ENCODE measurements at regions not wholly inside any gene's neighbourhood (a gene's known extent, or its start where the extent isn't known, plus 50 kb on each side); places are given as distances from the start of the nearest gene placed in this dataset.

DNA sequence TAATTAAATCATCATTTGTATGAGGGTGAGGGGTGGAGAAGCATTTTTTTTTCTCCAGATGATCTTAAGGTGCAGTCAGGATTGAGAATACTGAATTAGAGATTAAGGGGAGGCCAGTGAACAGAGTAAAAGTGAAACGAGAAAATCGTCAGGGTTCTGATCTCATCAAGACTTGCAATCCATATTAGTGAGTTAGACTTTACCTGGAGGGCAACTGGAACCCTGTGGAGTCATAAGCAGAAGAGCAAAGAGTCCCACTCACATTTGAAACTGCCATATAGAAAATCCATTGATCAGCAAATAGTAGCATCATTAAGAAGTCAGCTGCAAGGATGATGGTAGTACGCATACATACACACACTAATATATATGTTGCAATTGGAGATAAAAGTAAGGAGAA lies 466.2 kb upstream of the PAPPA start:
- TF ChIP-seq, protein P1, sequence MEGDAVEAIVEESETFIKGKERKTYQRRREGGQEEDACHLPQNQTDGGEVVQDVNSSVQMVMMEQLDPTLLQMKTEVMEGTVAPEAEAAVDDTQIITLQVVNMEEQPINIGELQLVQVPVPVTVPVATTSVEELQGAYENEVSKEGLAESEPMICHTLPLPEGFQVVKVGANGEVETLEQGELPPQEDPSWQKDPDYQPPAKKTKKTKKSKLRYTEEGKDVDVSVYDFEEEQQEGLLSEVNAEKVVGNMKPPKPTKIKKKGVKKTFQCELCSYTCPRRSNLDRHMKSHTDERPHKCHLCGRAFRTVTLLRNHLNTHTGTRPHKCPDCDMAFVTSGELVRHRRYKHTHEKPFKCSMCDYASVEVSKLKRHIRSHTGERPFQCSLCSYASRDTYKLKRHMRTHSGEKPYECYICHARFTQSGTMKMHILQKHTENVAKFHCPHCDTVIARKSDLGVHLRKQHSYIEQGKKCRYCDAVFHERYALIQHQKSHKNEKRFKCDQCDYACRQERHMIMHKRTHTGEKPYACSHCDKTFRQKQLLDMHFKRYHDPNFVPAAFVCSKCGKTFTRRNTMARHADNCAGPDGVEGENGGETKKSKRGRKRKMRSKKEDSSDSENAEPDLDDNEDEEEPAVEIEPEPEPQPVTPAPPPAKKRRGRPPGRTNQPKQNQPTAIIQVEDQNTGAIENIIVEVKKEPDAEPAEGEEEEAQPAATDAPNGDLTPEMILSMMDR (IDR thresholded peaks at IDR 0.05) = no peak
- TF ChIP-seq TCF7L2 (IDR thresholded peaks at IDR 0.05; ENCODE audit: low read depth, low read length) (no peak), SIN3A (IDR thresholded peaks at IDR 0.05; ENCODE audit: borderline replicate concordance, insufficient read depth, low read depth, low read length) (no peak), POLR2AphosphoS5 (IDR thresholded peaks at IDR 0.05; ENCODE audit: low read depth, low read length) (no peak)
- TF ChIP-seq, protein P2, sequence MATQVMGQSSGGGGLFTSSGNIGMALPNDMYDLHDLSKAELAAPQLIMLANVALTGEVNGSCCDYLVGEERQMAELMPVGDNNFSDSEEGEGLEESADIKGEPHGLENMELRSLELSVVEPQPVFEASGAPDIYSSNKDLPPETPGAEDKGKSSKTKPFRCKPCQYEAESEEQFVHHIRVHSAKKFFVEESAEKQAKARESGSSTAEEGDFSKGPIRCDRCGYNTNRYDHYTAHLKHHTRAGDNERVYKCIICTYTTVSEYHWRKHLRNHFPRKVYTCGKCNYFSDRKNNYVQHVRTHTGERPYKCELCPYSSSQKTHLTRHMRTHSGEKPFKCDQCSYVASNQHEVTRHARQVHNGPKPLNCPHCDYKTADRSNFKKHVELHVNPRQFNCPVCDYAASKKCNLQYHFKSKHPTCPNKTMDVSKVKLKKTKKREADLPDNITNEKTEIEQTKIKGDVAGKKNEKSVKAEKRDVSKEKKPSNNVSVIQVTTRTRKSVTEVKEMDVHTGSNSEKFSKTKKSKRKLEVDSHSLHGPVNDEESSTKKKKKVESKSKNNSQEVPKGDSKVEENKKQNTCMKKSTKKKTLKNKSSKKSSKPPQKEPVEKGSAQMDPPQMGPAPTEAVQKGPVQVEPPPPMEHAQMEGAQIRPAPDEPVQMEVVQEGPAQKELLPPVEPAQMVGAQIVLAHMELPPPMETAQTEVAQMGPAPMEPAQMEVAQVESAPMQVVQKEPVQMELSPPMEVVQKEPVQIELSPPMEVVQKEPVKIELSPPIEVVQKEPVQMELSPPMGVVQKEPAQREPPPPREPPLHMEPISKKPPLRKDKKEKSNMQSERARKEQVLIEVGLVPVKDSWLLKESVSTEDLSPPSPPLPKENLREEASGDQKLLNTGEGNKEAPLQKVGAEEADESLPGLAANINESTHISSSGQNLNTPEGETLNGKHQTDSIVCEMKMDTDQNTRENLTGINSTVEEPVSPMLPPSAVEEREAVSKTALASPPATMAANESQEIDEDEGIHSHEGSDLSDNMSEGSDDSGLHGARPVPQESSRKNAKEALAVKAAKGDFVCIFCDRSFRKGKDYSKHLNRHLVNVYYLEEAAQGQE (IDR thresholded peaks at IDR 0.05; ENCODE audit: insufficient read depth in 1 of 2, low read depth in 2 of 2, low read length in 1 of 2) = no peak
